Coronary artery (tissue), 2 donors: ENCODE measurements at regions not wholly inside any gene's neighbourhood (a gene's known extent, or its start where the extent isn't known, plus 50 kb on each side); places are given as distances from the start of the nearest gene placed in this dataset.

ENCODE experiments used
- DNase-seq: peaks from one replicate; pipeline ENCODE4 v3.0.0-alpha.2; 2017; ENCODE audit warnings: low spot score
- H3K27ac ChIP-seq, 2 donors: fragments of 200-600 bp; sonication (generic); one replicate each; pipeline ENCODE4 v1.5.1; 2016 to 2019
- H3K4me3 ChIP-seq: fragments of 200-600 bp; sonication (generic); 2 replicates; pipeline ENCODE4 v1.5.1; 2016; ENCODE audit warnings: mild to moderate bottlenecking, moderate library complexity
- TF ChIP-seq, protein P1 (sequence below): fragments of 200-600 bp; sonication (generic); IDR thresholded peaks from one replicate; pipeline ENCODE4 v1.5.1; 2019; ENCODE audit warnings: antibody characterized with exemption

DNA sequence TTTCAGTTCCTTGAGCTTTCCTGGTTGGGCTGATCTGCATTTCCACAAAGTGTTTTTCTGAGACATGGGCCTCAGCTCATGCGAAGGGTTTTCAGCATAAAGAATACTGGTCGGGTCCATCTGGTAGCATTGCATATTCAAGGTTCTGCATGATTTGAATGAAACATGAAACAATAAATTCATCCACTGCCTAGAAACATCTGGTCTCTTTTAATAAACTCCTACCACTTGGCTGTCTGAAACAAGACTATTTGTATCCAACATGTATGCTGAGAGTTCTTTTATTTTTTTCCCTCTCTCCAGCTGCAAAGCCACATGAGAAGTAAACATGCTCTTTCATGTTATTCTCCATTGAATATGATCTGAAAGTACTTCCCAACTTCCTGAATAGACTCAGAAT lies 314.9 kb upstream of the SOX11 start:
- no peak overlapping the region for H3K4me3 ChIP-seq
- H3K27ac ChIP-seq = no peak overlapping the region
- TF ChIP-seq, protein P1, sequence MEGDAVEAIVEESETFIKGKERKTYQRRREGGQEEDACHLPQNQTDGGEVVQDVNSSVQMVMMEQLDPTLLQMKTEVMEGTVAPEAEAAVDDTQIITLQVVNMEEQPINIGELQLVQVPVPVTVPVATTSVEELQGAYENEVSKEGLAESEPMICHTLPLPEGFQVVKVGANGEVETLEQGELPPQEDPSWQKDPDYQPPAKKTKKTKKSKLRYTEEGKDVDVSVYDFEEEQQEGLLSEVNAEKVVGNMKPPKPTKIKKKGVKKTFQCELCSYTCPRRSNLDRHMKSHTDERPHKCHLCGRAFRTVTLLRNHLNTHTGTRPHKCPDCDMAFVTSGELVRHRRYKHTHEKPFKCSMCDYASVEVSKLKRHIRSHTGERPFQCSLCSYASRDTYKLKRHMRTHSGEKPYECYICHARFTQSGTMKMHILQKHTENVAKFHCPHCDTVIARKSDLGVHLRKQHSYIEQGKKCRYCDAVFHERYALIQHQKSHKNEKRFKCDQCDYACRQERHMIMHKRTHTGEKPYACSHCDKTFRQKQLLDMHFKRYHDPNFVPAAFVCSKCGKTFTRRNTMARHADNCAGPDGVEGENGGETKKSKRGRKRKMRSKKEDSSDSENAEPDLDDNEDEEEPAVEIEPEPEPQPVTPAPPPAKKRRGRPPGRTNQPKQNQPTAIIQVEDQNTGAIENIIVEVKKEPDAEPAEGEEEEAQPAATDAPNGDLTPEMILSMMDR = no peak
- no peak for DNase-seq

DNA sequence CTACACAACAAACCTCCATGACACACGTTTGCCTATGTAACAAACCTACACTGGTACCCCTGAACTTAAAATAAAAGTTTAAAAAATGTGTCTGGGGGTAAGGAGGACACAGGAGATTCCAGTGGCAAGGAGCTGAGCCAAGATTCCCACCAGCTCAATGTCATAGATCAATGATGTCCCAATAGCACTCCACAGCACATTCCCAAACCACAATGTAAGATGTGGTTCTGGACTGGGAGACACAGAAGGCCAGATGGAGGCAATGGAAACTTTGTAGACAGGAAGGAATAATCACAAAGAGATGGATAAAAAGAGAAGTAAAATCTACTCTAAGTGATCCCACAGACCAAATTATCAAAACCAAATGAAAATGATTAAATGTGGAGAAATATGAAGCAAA lies 312.4 kb upstream of the SOX11 start:
- no peak for DNase-seq
- H3K4me3 ChIP-seq = no peak overlapping the region
- TF ChIP-seq, protein P1 = no peak
- H3K27ac ChIP-seq = no peak overlapping the region

GRCh38 chr2:5385596-5385995 lies 306.6 kb upstream of the SOX11 start:
- H3K4me3 ChIP-seq = no peak overlapping the region
- no peak overlapping the region for H3K27ac ChIP-seq
- no peak for DNase-seq
- TF ChIP-seq, protein P1 = no peak

- DNase-seq = no peak
- H3K4me3 ChIP-seq = no peak overlapping the region
- no peak overlapping the region for H3K27ac ChIP-seq
- TF ChIP-seq, protein P1 = no peak
Observed at GRCh38 chr2:5387406-5387805, 304.8 kb upstream of the SOX11 start.

DNA sequence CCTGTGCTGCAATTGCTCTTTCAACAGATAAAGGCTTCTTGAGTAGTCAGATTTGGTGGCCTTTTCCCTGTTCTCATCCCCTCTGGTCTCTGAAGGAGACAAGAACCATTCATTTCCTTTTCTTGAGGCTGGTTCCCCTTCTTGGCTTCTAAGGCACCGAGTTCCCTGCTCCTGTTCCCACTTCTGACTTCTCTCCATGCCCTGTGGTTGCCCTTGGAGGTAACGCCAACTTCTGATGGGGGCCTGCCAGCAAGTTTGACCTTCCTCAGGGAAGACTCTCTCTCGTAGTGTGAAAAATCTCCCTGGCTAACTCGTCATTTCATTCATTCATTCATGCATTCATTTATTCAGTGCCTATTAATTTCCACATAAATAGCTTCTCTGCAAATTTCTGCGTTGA lies 302.4 kb upstream of the SOX11 start:
- DNase-seq = no peak
- Histone ChIP-seq H3K4me3 (no peak overlapping the region), H3K27ac (no peak overlapping the region)
- TF ChIP-seq, protein P1 = no peak

DNA sequence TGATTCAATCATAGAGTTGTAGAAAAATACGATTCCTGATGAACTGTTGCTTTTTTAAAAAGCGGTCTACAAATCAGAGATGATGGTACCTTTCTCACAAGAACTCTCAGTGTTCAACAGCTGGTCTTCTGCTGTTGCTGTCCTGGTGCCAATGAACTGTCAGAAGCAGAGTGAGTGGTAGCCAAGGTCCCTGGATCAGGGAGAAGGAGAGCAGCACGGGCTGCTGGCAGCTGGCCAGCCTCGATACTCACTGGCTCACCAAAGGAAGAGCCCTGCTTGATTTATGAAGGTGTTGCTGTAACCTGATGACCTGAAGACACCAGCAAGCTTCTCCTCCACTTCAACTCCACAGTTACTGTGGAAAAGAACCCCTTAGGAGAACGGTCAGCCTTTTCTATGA lies 300.8 kb upstream of the SOX11 start:
- TF ChIP-seq, protein P1 = no peak
- Histone ChIP-seq H3K4me3 (no peak overlapping the region), H3K27ac (no peak overlapping the region)
- no peak for DNase-seq

GRCh38 chr2:5392658-5393057 lies 299.5 kb upstream of the SOX11 start:
- Histone ChIP-seq H3K27ac (no peak overlapping the region), H3K4me3 (no peak overlapping the region)
- TF ChIP-seq, protein P1 = no peak
- DNase-seq = no peak
